ENCODE measurements at regions not wholly inside any gene's neighbourhood (a gene's known extent, or its start where the extent isn't known, plus 50 kb on each side); places are given as distances from the start of the nearest gene placed in this dataset.

DNA sequence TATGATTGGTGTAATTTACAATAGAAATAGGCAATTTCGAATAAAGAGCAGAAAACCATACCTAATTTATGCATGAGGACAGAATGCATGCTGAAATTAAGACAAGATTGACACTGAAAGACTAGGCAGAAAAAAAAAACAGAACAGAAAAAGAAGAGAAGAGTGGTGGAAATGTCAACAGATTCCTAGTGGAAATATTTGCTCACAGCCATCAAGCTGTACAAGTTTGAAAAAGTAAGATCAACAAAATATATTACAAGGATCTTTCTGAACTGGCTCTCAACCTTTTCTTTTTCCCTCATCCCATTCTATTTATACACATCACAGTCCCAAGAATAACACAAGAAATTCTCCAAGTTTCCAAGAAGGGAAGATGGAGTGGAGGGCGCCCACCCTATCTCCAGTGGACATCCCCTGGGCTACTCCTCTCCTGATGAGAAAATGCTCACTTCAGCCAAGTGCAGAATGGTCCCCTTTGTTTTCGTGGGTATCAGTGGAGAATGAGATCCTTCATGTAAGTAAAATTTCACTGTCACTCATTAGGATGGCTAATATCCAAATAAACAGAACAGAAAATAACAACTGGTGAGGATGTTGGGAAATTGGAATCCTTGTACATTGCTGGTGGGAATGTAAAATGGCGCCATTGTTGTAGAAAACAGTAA is 51.0 kb upstream of the ZNF532 start:
- no peaks in the 10 kb centered on the region for H3K36me3 ChIP-seq
- TF ChIP-seq CTCF (IDR thresholded peaks at IDR 0.05; ENCODE audit: borderline replicate concordance), result no peak
- H3K27ac ChIP-seq (replicated peaks), result peak overlapping the region; percentile 34
- no peak for DNase-seq
- H3K4me1 ChIP-seq, result no peaks in the 10 kb centered on the region
- intact Hi-C loops (cut with micrococcal nuclease), result no loop called here
- no peaks in the 10 kb centered on the region for H3K27me3 ChIP-seq (ENCODE audit: low read depth)
- H3K9me3 ChIP-seq (replicated peaks), result no peaks in the 10 kb centered on the region
- H3K4me3 ChIP-seq, result no peak overlapping the region

- H3K9me3 ChIP-seq (replicated peaks), result no peaks in the 10 kb centered on the region
- no peak for TF ChIP-seq CTCF (IDR thresholded peaks at IDR 0.05; ENCODE audit: borderline replicate concordance)
- no peaks in the 10 kb centered on the region for H3K4me1 ChIP-seq
- no peak overlapping the region for H3K4me3 ChIP-seq
- no peak for DNase-seq
- no peaks in the 10 kb centered on the region for H3K36me3 ChIP-seq
- no peaks in the 10 kb centered on the region for H3K27me3 ChIP-seq (ENCODE audit: low read depth)
- H3K27ac ChIP-seq (replicated peaks), result no peak overlapping the region
- intact Hi-C loops (cut with micrococcal nuclease), result no loop called here
These were observed 50.4 kb upstream of the ZNF532 start for GRCh38 chr18:58814317-58814716.

Measured in left ventricle myocardium inferior (tissue), 1 donor.